RPMI7951 (cell line): ENCODE measurements at regions not wholly inside any gene's neighbourhood (a gene's known extent, or its start where the extent isn't known, plus 50 kb on each side); places are given as distances from the start of the nearest gene placed in this dataset.
A peak's percentile ranks its signal among the peaks of the same experiment; 100 is the strongest.
"Not testable (repeated sequence)": the region's sequence is repeated elsewhere in the genome, so short reads cannot be mapped to it uniquely, and the experiment has no call there.

Experiments used
- DNase-seq: peaks from one replicate; pipeline ENCODE4 v3.0.0-alpha.2; 2012; ENCODE audit warnings: low read depth

GRCh38 chr15:69708436-69709122 is 256.0 kb downstream of the RPLP1 start:
- not testable (repeated sequence) for DNase-seq

DNA sequence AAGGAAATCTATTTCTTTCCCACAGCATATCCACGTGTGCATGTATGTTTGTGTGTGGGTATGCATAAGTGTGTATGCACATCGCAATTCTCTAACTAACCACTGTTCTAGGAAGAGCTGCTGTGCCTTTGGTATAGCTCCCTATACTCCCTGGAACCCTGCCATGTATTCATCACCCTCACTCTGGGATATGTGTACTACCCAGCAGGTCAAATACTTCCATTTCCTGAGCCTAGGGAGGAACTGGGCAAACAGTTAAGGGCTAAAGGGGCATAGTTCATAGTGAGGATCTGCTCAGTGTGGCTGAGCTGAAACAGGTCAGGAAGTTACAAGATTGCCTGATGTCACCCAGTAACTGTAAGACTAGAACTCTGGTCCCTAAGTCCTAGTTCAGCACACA is 260.4 kb downstream of the RPLP1 start:
- DNase-seq: no peak

- DNase-seq: no peak
Measured at GRCh38 chr15:69713726-69714559, 261.3 kb downstream of the RPLP1 start.

DNA sequence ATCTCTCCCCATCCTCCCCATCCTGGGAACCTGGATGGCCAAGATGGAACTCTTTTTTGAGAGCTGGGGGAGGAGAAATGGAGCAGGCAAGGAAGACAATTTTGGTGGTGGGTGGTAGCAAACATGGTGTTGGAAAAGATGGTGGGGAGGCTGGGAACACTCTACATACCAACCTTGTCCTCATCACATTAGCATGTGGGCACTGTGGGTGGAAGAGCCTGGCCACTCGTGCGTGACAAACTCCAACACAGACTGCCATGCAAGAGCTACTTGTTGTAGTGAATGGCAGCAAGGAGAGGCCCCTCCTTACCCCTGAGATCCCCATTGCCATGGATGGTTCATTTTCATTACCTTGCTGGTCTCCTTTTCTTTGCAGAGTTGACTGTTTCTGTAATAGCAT is 262.6 kb downstream of the RPLP1 start:
- DNase-seq: no peak

GRCh38 chr15:69718436-69718835 is 265.8 kb downstream of the RPLP1 start:
- DNase-seq: no peak

DNA sequence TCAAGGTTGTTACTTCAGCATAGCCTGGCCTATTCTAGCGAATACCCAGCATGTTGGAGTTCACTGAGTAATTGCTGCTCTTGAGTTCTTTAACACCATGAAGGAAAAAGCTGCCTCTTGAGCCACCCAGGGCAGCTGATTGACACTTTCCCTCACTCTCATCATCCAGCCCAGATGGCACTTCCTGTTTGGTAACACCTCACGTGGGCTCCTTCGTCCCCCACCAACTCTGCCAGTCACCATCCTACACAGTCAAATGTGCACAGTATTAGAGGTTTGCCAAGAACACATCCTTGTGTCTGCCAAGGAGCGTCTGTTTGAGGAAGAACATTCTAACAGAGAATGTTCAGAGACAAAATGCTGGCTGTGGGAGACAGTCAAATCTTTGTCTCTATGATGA is 266.3 kb downstream of the RPLP1 start:
- DNase-seq: no peak

GRCh38 chr15:69719527-69720240 is 267.1 kb downstream of the RPLP1 start:
- peak; percentile 80 for DNase-seq

GRCh38 chr15:69720536-69720935 is 267.9 kb downstream of the RPLP1 start:
- no peak for DNase-seq

DNA sequence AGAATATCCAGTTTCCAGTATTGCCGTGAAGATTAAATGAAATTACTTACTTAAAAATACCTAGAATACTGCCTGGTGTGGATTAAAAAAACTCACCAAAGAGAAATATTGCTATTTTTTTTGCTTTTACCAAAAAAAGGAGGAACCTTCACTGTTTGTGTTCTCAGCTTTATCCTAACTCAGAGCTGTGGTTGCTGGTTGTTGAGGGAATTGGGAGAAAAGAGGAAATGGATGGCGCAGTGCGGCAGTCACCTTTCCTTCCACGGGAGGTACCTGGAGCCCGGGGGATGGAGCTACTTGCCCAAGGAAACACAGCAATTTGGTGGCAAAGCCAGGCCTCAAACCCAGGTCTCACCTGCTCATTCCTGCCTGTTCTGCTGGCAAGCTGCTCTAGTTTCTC is 270.3 kb downstream of the RPLP1 start:
- no peak for DNase-seq

DNA sequence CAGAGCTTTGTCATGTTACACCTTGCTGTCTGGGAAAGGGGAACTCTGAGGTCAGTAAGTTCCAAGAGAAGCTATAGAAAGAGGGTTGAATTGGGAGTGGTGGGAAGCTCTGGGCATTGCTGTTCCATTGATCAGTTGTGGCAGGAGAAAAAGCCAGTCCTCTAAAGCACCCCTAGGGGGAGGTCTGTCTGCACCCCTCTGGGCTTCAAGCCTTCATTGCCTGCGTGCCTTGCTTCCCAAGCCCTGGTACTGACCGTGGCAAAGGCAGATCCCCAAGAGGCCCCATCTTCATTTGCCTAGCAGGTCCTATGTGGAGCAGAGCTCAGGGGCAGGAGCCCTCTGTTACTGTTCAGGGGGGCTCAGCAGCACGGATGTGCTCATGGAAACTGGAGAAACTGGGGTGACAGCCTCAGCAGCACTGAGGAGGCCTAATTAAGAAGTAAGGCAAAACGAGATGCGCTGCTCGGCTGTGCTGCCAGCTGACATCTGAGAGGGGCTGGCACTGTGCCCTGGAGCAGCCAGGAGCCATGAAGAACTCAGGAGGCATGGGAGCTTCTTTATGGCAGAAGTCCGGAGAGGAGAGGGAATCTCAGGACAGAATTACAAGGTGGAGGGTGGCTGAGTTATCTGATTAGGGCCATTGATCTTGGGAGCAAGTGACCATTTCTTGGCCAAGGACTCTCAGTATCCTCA is 270.9 kb downstream of the RPLP1 start:
- no peak for DNase-seq

- no peak for DNase-seq
Measured at GRCh38 chr15:69724333-69724732, 271.7 kb downstream of the RPLP1 start.

DNA sequence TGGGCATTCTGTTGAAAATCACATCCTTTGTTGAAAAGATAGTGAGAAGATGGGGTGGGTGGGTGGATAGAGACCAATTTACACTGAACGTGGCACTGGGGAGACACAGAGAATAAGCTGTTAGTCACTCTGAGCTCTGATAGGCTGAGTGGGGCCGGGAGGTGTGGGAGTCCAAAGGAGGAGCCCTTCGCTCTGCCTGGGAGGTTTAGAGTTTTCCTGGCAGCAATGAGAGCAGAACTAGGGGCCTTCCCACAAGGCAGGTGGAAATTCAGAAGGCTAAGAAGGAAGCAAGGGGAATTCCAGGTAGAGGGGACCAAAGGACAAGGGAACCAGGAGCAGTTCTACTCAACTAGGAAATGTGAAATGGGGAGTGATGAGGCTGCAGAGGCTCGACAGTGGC is 272.7 kb downstream of the RPLP1 start:
- DNase-seq: no peak

DNA sequence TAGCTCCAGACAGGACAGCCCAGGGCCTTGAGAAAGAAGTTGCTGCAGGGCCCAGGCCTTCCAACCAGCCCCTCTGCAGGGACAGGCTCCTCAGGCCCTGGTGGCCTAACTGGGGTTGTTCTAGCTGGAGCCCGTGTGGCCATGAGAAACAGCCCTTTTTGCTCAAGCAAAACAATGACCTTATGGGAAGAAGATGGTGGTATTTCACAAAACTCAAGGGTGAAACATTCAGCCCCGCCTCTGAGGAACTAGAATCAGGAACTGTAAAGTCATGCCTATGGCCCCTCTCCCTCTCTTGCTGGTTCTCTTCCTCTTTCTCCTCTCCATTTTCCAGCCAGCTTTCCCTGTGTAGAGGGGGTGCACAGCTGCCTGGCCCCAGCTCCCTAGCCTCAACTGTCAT is 273.3 kb downstream of the RPLP1 start:
- DNase-seq: no peak

DNA sequence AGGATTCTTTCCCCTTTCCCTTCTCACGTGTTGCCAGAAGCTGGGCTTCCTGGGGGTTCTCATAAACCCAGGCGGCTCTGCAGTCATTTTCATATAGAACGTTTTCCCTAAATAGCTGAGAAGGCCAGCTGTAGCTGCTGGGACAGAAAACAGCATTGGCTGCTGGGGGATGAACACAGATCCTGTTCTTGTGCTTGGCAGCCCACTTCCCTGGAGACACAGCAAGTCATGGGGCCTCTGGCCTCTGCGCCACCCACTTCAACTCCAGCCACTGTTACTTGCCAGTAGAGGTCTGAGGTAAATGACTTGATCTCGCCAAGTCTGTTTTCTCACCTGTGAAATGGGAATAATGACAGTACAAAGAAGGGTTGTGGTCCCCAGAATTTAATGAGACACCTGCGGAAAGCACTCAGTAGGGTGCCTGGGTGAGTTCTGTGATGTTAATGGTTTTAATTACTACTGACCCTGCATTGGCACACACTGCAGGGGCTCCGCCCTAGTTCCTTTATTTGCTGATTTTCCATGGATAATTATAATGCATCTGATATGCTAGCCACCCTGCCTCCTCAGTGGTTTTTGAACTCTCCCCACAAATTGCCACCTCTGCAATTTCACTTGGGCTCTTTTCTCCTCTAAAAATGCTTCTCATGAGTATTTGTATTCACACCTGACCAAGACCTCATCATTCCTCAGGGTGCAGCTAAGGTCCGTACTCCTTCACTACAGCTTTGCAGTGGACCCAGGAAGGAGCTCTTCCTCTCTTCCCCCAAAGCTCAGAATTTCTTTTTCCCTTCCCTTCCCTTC is 274.7 kb downstream of the RPLP1 start:
- DNase-seq: no peak

- DNase-seq: peak; percentile 37
Measured at GRCh38 chr15:69729167-69729748, 276.6 kb downstream of the RPLP1 start.

GRCh38 chr15:69730281-69731080 is 277.9 kb downstream of the RPLP1 start:
- DNase-seq: no peak

GRCh38 chr15:69731081-69731330 is 278.4 kb downstream of the RPLP1 start:
- DNase-seq: no peak

GRCh38 chr15:69731581-69731980 is 279.0 kb downstream of the RPLP1 start:
- no peak for DNase-seq

DNA sequence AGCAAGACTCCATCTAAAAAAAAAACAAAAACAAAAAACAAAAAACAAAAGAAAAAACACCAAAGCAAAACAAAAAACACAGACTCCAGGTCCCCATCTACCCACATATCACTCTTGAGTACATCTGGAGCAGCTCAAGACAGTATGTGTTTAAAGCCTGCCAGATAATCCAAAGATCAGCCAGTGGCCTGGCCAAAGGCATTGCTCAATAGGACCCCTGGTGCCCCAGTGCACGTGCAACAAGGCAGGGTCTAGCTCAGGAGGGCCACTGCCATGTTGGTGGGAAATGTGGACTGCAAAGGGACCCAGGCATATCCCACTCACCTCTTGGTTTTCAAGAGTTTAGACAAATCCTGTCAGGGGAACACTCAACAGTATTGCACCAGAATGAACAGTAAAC is 279.5 kb downstream of the RPLP1 start:
- no peak for DNase-seq

DNA sequence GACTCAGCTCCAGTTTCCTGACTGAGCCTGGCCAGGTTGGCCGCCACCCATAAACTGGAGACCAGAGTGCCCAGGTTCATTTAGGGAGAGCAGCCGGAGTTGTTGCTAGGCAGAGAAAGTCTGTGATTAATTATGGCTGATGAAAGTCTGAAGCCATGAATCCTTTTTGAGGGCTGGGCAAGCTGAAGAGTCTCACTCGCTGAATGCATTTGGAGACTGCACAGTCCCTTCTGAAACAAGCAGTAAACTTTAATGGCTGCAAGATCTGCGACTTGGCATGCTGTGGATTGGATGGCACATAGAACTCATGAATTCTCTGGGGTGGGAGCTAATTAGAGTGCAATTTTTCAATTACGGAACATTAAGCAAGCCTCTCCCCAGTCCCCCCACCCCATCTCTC is 282.1 kb downstream of the RPLP1 start:
- no peak for DNase-seq
